Activated CD8-positive, alpha-beta memory T cell treated with anti-CD3 and anti-CD28 coated beads for 36 hours (primary cell): ENCODE measurements at regions not wholly inside any gene's neighbourhood (a gene's known extent, or its start where the extent isn't known, plus 50 kb on each side); places are given as distances from the start of the nearest gene placed in this dataset.
"Not testable (repeated sequence)": the region's sequence is repeated elsewhere in the genome, so short reads cannot be mapped to it uniquely, and the experiment has no call there.

Source experiments
- CTCF ChIA-PET: fragments of 350-600 bp; sonication (Branson Sonifier 250); formaldehyde crosslinking; loops from one replicate; lab custom pipeline; 2021; ENCODE audit warnings: antibody characterized with exemption; lab: Charles Lee
- POLR2A ChIA-PET: fragments of 350-600 bp; sonication (Branson Sonifier 250); formaldehyde crosslinking; loops from one replicate; lab custom pipeline; 2021; ENCODE audit warnings: antibody characterized with exemption; lab: Charles Lee

GRCh38 chr5:100252944-100253343, 282.2 kb upstream of the FAM174A start:
- POLR2A ChIA-PET: no interaction called here
- CTCF ChIA-PET: no interaction called here

DNA sequence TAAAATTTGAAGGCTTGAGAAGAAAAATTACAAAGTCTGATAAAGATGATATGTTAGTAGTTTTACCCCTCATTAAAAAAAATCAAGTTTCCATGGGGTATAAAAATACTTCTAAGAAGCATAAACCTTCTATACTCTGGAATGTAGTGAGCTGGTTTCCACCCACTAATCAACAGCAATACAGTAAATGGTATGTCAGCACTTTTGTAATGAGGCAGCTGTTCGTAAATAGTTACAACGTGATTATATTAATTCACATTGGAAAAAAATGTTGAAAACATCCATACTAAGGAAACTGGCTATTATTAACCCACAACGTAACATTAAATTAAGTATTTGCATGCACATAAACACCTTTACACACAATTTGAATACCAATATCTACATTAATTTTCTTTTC, 283.1 kb upstream of the FAM174A start:
- POLR2A ChIA-PET: no interaction called here
- CTCF ChIA-PET: no interaction called here

DNA sequence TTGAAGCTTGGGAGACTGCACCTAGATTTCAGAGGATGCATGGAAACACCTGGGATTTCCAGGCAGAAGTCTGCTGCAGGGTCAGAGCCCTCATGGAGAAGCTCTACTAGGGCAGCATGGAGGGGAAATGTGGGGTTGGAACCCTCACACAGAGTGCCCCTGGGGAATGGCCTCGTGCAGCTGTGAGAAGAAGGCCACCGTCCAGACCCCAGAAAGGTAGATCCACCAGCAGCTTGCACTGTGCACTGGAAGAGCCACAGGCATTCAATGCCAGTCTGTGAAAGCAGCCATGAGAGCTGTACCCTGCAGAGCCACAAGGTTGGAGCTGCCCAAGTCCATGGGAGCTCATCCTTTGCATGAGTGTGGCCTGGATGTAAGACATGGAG, 285.3 kb upstream of the FAM174A start:
- ChIA-PET CTCF (no interaction called here), POLR2A (no interaction called here)

DNA sequence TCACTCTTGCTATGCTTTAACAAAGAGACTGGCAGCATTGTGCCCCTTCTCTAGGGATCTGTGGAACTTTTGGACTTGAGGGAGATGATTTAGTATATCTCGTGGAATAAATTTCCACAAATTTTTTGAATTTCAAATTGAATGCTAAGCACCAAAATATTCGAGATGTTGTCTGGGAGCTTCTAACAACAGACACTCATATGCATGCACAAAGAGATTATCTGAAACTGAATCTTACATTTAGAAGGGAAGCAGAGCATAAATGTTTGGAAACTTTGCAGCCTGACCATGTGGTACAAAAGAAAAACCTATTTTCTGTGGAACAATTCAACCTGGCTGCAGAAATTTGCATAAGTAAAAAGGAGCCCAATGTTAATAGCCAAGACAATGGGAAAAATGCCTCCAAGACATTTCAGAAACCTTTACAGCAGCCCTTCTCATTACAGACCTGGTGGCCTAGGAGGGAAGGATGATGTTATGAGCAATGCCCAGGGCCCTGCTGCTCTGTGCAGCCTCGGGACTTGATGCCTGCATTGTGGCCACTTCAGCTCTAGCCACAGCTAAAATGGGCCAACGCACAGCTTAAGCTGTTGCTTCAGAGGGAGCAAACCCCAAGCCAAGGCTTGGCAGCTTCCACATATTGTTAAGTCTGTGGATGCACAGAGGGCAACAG, 285.8 kb upstream of the FAM174A start:
- POLR2A ChIA-PET: no interaction called here
- CTCF ChIA-PET: interaction anchor here (0.9 kb wide), 1 partner anchor 13 kb away, joined by 3 read pairs; no protein-coding TSS in a partner anchor

DNA sequence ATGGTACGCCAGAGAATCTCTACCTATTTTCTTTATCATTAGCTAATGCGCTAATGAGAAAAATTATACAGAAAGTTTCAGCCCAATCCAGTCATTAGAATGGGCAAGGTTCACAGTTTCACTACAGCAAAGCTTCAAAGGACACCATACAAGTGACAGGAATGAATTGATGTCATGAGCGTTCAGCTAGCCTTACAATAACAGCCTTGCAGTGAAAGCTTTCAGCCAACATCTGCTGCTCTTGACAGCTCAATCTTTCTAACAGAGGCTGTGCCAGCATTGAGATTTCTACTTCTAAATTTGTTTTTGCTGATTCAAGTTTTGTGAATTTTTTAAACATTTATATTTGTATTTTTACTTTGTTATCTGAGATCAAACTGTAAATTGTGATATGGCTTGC, 302.4 kb upstream of the FAM174A start:
- ChIA-PET POLR2A (no interaction called here), CTCF (no interaction called here)

DNA sequence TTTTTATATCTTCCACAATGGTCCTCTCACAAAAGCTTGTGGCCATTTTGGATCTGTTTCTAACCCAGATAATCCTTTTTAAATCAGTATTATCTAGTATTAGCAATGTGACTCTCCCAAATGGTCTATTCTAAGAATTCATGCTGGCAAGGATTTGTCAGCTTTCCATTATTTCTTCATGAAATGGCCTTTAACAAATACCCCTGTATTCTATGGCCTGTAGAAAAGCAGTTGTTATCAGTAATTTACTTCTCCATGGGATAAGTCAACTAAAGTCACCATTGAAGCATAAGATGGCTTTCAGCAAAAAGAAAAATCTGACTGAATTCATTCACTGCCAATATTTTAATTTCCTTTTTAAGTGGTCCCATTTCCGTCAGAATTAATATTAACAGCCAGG, 346.4 kb upstream of the FAM174A start:
- ChIA-PET POLR2A (no interaction called here), CTCF (no interaction called here)

- POLR2A ChIA-PET: no interaction called here
These were observed 346.8 kb upstream of the FAM174A start for GRCh38 chr5:100188339-100188738.

DNA sequence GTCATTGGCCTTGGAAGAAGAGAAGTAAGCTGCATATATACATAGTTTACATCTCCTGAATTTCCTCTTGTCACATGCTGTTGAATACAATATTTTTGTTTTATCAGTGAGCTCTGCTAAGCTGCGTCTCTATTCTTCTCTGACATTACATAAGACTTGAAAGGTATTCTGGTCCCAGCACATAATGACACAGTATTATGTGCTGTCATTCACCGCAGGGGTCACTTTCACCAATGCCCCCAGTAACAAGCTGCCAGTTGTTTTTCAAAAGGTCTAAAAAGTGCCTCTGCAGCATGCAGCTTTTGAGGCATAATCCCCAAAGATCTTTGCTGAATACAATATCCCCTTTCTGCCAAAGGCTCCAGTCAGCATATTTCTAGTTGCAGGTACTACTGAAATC, 349.0 kb upstream of the FAM174A start:
- CTCF ChIA-PET: no interaction called here
- POLR2A ChIA-PET: no interaction called here

More at GRCh38 chr5:100188339-100188738, 346.8 kb upstream of the FAM174A start:
- CTCF ChIA-PET: no interaction called here

DNA sequence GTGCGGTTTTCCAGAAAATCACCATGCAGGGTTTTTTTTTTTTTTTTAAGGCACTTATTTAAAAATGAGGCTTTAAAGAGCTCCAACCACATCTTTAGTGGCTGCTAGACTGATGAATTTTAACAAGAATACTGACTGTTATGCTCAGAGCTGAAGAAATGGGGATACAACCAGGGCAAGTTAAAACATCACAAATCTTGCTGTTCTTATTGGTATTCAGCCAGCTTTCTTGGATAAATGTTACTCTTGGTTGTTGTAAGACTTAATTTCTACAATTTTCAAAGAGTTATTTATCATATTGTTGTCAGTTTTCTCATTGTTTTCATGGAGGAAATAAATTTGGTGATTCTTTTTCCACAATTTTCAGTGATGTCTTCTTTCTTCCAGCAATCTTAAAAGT, 352.8 kb upstream of the FAM174A start:
- POLR2A ChIA-PET: no interaction called here
- CTCF ChIA-PET: no interaction called here

DNA sequence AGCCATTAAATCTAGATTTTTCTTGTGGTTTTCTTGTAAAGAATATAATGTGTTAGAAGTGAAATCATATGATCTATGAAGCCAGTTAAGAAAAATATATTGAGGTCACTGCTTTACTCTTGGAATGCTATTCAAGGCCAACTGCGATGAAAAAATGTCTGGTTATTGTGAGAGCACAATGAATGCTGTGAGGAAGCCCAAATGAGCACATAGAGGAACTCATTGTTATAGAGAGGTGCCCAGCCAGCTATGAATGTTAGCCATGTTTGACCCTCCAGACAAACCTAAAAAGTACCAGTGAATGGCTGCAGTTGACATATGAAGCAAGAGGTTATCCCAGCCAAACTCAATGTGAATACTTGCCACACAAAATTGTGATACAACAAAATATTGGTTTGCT, 359.8 kb upstream of the FAM174A start:
- POLR2A ChIA-PET: no interaction called here

GRCh38 chr5:100165309-100165708, 369.9 kb upstream of the FAM174A start:
- CTCF ChIA-PET: no interaction called here

More for the DNA sequence above, 359.8 kb upstream of the FAM174A start:
- CTCF ChIA-PET: no interaction called here

GRCh38 chr5:100161868-100162267, 373.3 kb upstream of the FAM174A start:
- POLR2A ChIA-PET: no interaction called here
- CTCF ChIA-PET: no interaction called here

More at GRCh38 chr5:100165309-100165708, 369.9 kb upstream of the FAM174A start:
- POLR2A ChIA-PET: no interaction called here

DNA sequence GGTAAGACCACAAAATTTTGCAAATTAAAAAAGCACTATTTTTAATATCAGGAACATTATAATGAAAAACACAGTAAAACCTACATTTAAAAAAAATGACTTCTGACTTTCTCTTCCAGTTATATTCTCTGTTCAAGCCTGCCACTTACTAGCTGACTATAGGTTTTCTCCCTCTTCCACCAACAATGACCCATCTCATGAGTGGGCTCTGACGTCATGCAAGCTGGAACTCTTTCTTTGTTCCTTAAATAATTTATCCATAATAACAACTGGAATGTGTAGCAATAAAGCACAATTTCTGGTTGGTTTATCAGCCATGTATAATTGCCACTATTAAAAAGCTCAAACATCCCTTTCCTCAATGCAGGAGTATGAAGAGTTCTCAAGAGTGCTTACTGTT, 378.1 kb upstream of the FAM174A start:
- POLR2A ChIA-PET: no interaction called here
- CTCF ChIA-PET: no interaction called here

- POLR2A ChIA-PET: no interaction called here
- CTCF ChIA-PET: no interaction called here
These were observed 386.9 kb upstream of the FAM174A start for GRCh38 chr5:100148239-100148638.

DNA sequence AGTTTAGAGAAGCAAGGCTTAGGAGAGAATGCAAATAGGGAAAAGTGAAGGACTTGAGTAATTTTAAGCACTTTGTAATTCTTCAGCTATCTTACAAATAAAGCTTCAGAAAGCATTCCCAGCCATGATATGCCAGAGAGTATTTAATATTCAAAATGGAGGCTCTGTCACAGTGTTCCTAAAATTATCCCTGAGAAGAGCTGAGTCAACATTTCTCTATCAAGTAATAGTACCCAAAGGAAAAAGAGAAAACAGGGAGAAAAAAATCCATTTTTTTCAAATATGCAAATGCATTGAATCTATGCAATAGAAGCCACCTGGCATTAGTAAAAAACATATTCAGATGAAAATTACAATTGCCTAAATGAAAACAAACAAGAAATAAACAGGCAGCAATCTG, 392.6 kb upstream of the FAM174A start:
- CTCF ChIA-PET: no interaction called here

DNA sequence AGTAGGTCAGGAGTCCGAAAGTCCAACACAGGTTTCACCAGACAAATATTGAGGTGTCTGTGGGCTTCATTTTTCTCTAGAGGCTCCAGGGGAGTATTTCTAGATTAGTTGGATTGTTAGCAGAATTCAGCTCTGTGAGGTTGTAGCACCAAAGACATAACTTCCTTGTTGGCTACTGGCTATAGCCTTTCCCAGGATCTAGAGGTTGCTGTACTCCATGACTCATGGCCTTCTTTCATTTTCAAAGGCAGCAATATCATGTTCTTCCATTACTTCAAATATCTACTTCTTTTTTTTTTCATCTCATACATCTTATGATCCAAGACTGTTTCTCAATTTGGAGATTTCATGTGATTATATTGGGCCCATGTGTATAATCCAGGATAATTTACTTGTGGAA, 404.0 kb upstream of the FAM174A start:
- POLR2A ChIA-PET: no interaction called here

More for the DNA sequence above, 392.6 kb upstream of the FAM174A start:
- POLR2A ChIA-PET: no interaction called here

DNA sequence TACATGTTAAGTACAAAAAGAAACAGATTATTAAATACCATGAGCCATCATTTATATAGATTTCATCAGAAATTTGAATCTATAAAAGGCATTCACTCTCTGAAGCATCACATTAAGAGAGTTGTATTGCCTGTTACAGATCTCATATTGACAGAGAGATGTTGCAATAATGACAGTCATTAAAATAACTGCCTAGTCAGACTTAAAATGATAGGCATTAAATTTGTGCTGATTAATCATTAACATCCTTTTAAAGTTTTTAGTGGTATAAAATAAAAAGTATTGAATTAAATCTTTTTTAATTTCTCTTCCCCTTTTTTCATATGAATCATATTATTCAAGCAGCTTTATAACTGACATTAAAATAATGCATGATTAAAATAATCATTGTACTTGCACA, 404.9 kb upstream of the FAM174A start:
- ChIA-PET CTCF (no interaction called here), POLR2A (no interaction called here)

More for the DNA sequence above, 404.0 kb upstream of the FAM174A start:
- CTCF ChIA-PET: no interaction called here

GRCh38 chr5:100119903-100120302, 415.3 kb upstream of the FAM174A start:
- POLR2A ChIA-PET: no interaction called here

DNA sequence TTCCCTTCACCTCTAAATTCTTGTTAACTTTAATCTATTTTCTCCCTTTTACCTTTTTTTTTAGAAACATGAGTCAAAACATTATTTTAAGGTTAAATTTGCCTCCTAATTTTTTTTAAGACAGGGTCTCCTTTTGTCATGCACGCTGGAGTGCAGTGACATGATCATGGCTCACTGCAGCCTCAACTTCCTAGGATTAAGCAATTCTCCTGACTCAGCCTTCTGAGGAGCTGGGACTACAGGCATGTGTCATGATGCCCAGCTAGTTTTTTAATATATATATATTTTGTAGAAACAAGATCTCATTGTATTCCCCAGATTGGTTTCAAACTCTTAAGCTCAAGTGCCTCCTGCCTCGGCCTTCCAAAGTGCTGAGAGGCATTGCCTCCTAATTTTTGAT, 424.7 kb upstream of the FAM174A start:
- ChIA-PET POLR2A (no interaction called here), CTCF (no interaction called here)

More at GRCh38 chr5:100119903-100120302, 415.3 kb upstream of the FAM174A start:
- CTCF ChIA-PET: no interaction called here

- CTCF ChIA-PET: no interaction called here
- POLR2A ChIA-PET: no interaction called here
These were observed 426.3 kb upstream of the FAM174A start for GRCh38 chr5:100108883-100109282.

GRCh38 chr5:100103592-100104119, 431.5 kb upstream of the FAM174A start:
- POLR2A ChIA-PET, CTCF ChIA-PET: not testable (repeated sequence)

DNA sequence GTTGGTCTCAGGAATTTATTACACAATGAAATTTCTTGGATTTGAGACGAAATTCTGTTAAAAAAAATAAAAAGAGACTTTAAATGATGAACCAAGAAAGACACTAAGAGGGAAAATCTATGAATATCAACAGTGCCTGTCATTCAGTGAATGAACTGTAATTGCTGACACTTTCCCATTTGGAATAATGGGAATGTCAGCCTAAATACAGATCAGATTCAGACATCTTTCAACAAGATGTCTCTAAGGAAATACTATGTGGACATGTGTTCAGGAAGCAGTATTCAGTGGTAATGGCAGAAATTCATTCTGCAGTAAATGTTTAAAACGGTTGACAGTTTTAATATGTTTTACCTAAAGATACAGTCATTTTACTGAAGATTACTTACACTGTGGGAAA, 433.7 kb upstream of the FAM174A start:
- CTCF ChIA-PET, POLR2A ChIA-PET: not testable (repeated sequence)
